H9 (cell line): ENCODE measurements at regions not wholly inside any gene's neighbourhood (a gene's known extent, or its start where the extent isn't known, plus 50 kb on each side); places are given as distances from the start of the nearest gene placed in this dataset.

Source experiments
- DNase-seq: peaks from one replicate; pipeline ENCODE4 v3.0.0-alpha.2; 2017
- H2AFZ ChIP-seq: one replicate; pipeline ENCODE4 v1.6.1; 2013; ENCODE audit warnings: mild to moderate bottlenecking, low read length, control low read depth, moderate library complexity
- H2AK5ac ChIP-seq: 2 replicates; pipeline ENCODE4 v1.6.1; 2013; ENCODE audit warnings: low read length, control low read depth, mixed read lengths; ENCODE audit not compliant: insufficient read length
- H2BK120ac ChIP-seq: one replicate; pipeline ENCODE4 v1.6.1; 2013; ENCODE audit warnings: low read depth, mild to moderate bottlenecking, low read length, control low read depth, inconsistent platforms; ENCODE audit not compliant: poor library complexity, severe bottlenecking
- H2BK12ac ChIP-seq: 2 replicates; pipeline ENCODE4 v1.6.1; 2013; ENCODE audit warnings: low read length, control low read depth, mixed read lengths, low read depth; ENCODE audit not compliant: insufficient read length
- H2BK15ac ChIP-seq: 2 replicates; pipeline ENCODE4 v1.6.1; 2013; ENCODE audit warnings: low read depth, low read length, control low read depth
- H2BK20ac ChIP-seq: one replicate; pipeline ENCODE4 v1.6.1; 2013; ENCODE audit warnings: low read depth, mild to moderate bottlenecking, low read length, control low read depth, inconsistent platforms; ENCODE audit not compliant: poor library complexity, severe bottlenecking
- H2BK5ac ChIP-seq: 2 replicates; pipeline ENCODE4 v1.6.1; 2013; ENCODE audit warnings: low read length, control low read depth, mixed read lengths; ENCODE audit not compliant: insufficient read length
- H3K14ac ChIP-seq: 2 replicates; pipeline ENCODE4 v1.6.1; 2013; ENCODE audit warnings: low read length, control low read depth; ENCODE audit not compliant: insufficient read depth
- H3K18ac ChIP-seq: 2 replicates; pipeline ENCODE4 v1.6.1; 2013; ENCODE audit warnings: low read depth, mild to moderate bottlenecking, mixed read lengths, low read length, control low read depth; ENCODE audit not compliant: insufficient read length
- H3K23ac ChIP-seq: 2 replicates; pipeline ENCODE4 v1.6.1; 2013; ENCODE audit warnings: low read length, control low read depth, mixed read lengths, low read depth; ENCODE audit not compliant: insufficient read length
- H3K23me2 ChIP-seq: 2 replicates; pipeline ENCODE4 v1.6.1; 2013; ENCODE audit warnings: low read depth, mild to moderate bottlenecking, mixed read lengths, low read length, control low read depth; ENCODE audit not compliant: insufficient read length, poor library complexity, severe bottlenecking
- H3K27ac ChIP-seq: 2 replicates; pipeline ENCODE4 v1.5.1; 2013; ENCODE audit warnings: low read length, control low read depth, mixed read lengths, low read depth; ENCODE audit not compliant: insufficient read length
- H3K27me3 ChIP-seq: 2 replicates; pipeline ENCODE4 v1.6.1; 2013; ENCODE audit warnings: low read length, control low read depth, inconsistent platforms; ENCODE audit not compliant: insufficient read depth
- H3K4ac ChIP-seq: 2 replicates; pipeline ENCODE4 v1.6.1; 2013; ENCODE audit warnings: low read depth, mild to moderate bottlenecking, control low read depth, inconsistent platforms, low read length, moderate library complexity
- H3K4me1 ChIP-seq: 2 replicates; pipeline ENCODE4 v1.6.1; 2013; ENCODE audit warnings: low read length, control low read depth, inconsistent platforms; ENCODE audit not compliant: insufficient read depth
- H3K4me2 ChIP-seq: 2 replicates; pipeline ENCODE4 v1.6.1; 2013; ENCODE audit warnings: low read length, control low read depth, mixed read lengths; ENCODE audit not compliant: insufficient read length, insufficient read depth
- H3K56ac ChIP-seq: 2 replicates; pipeline ENCODE4 v1.6.1; 2013; ENCODE audit warnings: low read depth, mild to moderate bottlenecking, mixed read lengths, low read length, control low read depth; ENCODE audit not compliant: insufficient read length
- H3K79me1 ChIP-seq: 2 replicates; pipeline ENCODE4 v1.6.1; 2013; ENCODE audit warnings: low read depth, mild to moderate bottlenecking, moderate library complexity, low read length, control low read depth, inconsistent platforms; ENCODE audit not compliant: insufficient read depth, poor library complexity, severe bottlenecking
- H3K79me2 ChIP-seq: 2 replicates; pipeline ENCODE4 v1.6.1; 2013; ENCODE audit warnings: low read length, control low read depth, inconsistent platforms; ENCODE audit not compliant: insufficient read depth
- H3K9ac ChIP-seq: 2 replicates; pipeline ENCODE4 v1.6.1; 2013; ENCODE audit warnings: low read length, control low read depth, mixed read lengths; ENCODE audit not compliant: insufficient read length; ENCODE audit errors: extremely low read depth
- H3K9me3 ChIP-seq: one replicate; pipeline ENCODE4 v1.6.1; 2013; ENCODE audit warnings: low read depth, low read length, inconsistent platforms; ENCODE audit not compliant: control insufficient read depth
- H3T11ph ChIP-seq: one replicate; pipeline ENCODE4 v1.6.1; 2013; ENCODE audit warnings: mild to moderate bottlenecking, low read length, control low read depth, inconsistent platforms
- H4K20me1 ChIP-seq: one replicate; pipeline ENCODE4 v1.6.1; 2013; ENCODE audit not compliant: control insufficient read depth, insufficient read length, insufficient read depth
- H4K5ac ChIP-seq: 2 replicates; pipeline ENCODE4 v1.6.1; 2013; ENCODE audit warnings: low read depth, mild to moderate bottlenecking, mixed read lengths, low read length, control low read depth; ENCODE audit not compliant: insufficient read length
- H4K8ac ChIP-seq: replicated peaks from 2 replicates; pipeline ENCODE4 v1.6.1; 2013; ENCODE audit warnings: low read length, control low read depth, mixed read lengths, low read depth; ENCODE audit not compliant: insufficient read length
- H4K91ac ChIP-seq: 2 replicates; pipeline ENCODE4 v1.6.1; 2013; ENCODE audit warnings: low read depth, mild to moderate bottlenecking, moderate library complexity, mixed read lengths, low read length, control low read depth; ENCODE audit not compliant: insufficient read length
- H3K27ac Mint-ChIP-seq, 3 experiments: 2 replicates in 2 of 3; 3 replicates in 1 of 3; pipeline ENCODE4 v1.8.0; 2020 to 2021; ENCODE audit warnings: mixed read lengths in 3 of 3, mild to moderate bottlenecking in 1 of 3, moderate library complexity in 1 of 3
- H3K27me3 Mint-ChIP-seq: 2 replicates; pipeline ENCODE4 v1.8.0; 2021; ENCODE audit warnings: low read depth, mild to moderate bottlenecking, moderate library complexity, mixed read lengths
- H3K36me3 Mint-ChIP-seq, 3 experiments: 2 replicates in 2 of 3; 3 replicates in 1 of 3; pipeline ENCODE4 v1.8.0; 2020 to 2021; ENCODE audit warnings: low read depth in 3 of 3, mixed read lengths in 3 of 3; ENCODE audit not compliant: insufficient read depth in 1 of 3
- H3K4me1 Mint-ChIP-seq, 2 experiments: 2 replicates each; pipeline ENCODE4 v1.8.0; 2020; ENCODE audit warnings: mixed read lengths in 2 of 2
- H3K4me3 Mint-ChIP-seq, 2 experiments: 2 replicates in 1 of 2; 3 replicates in 1 of 2; pipeline ENCODE4 v1.8.0; 2020 to 2021; ENCODE audit warnings: mild to moderate bottlenecking in 2 of 2, mixed read lengths in 2 of 2, moderate library complexity in 1 of 2
- H3K9me3 Mint-ChIP-seq, 2 experiments: 2 replicates in 1 of 2; 3 replicates in 1 of 2; pipeline ENCODE4 v1.8.0; 2020; ENCODE audit warnings: mild to moderate bottlenecking in 2 of 2, mixed read lengths in 2 of 2, moderate library complexity in 1 of 2
- CTCF ChIP-seq: fragments of 200-600 bp; sonication (generic); conservative IDR thresholded peaks from 3 replicates; pipeline ENCODE4 v1.8.0; 2021; ENCODE audit warnings: antibody characterized with exemption, mild to moderate bottlenecking
- WGBS: extraction: QIAGEN DNeasy Blood & Tissue Kit; methylation state at CpG from one replicate; pipeline ENCODE4 v1.1.7; 2013; ENCODE audit warnings: missing lambda C conversion rate, low lambda C conversion rate, mixed read lengths; ENCODE audit not compliant: insufficient read length; ENCODE audit errors: extremely low coverage; 5-methylcytosine and 5-hydroxymethylcytosine counted together

- H4K8ac ChIP-seq: no peak overlapping the region
- no peaks in the 10 kb centered on the region for H3K27me3 ChIP-seq
- Mint-ChIP-seq H3K4me1 (peaks cover 11 to 12% of the 10 kb centered on the region in 2 experiments), H3K27me3 (peaks cover 31% of the 10 kb centered on the region), H3K27ac (no peak overlapping the region), H3K9me3 (no peaks in the 10 kb centered on the region; a peak in 1 of 5 replicates), H3K36me3 (no peaks in the 10 kb centered on the region), H3K4me3 (no peak overlapping the region)
- no peak overlapping the region for H2BK12ac ChIP-seq
- no peaks in the 10 kb centered on the region for H4K20me1 ChIP-seq
- H3T11ph ChIP-seq: no peak overlapping the region
- no peaks in the 10 kb centered on the region for H3K23me2 ChIP-seq
- H3K27ac ChIP-seq: no peak overlapping the region
- no peak overlapping the region for H3K4ac ChIP-seq
- no peaks in the 10 kb centered on the region for H3K79me2 ChIP-seq
- H3K9me3 ChIP-seq: no peaks in the 10 kb centered on the region
- WGBS: no CpG with 5 or more reads among the region's 12 CpGs
- no peak overlapping the region for H3K14ac ChIP-seq
- no peak overlapping the region for H2AK5ac ChIP-seq
- H3K79me1 ChIP-seq: no peaks in the 10 kb centered on the region
- H3K4me2 ChIP-seq: no peak overlapping the region
- H2BK20ac ChIP-seq: no peak overlapping the region
- H4K91ac ChIP-seq: no peak overlapping the region
- no peak for DNase-seq
- H2AFZ ChIP-seq: no peak overlapping the region
- H3K4me1 ChIP-seq: peaks cover 6% of the 10 kb centered on the region
- H2BK5ac ChIP-seq: no peak overlapping the region
- no peak overlapping the region for H2BK120ac ChIP-seq
- no peak overlapping the region for H4K5ac ChIP-seq
- no peak overlapping the region for H3K56ac ChIP-seq
- no peak for TF ChIP-seq CTCF
- H3K9ac ChIP-seq: no peak overlapping the region
- no peak overlapping the region for H2BK15ac ChIP-seq
- H3K18ac ChIP-seq: no peak overlapping the region
- H3K23ac ChIP-seq: no peak overlapping the region
Measured at GRCh38 chr10:113222207-113222606, 272.2 kb downstream of the TCF7L2 start.
